Nephron (organoid): ENCODE measurements at regions not wholly inside any gene's neighbourhood (a gene's known extent, or its start where the extent isn't known, plus 50 kb on each side); places are given as distances from the start of the nearest gene placed in this dataset.

ENCODE experiments used
- H3K27ac Mint-ChIP-seq, 3 experiments: 2 replicates each; pipeline ENCODE4 v1.8.0; 2020; ENCODE audit warnings: mixed read lengths in 3 of 3, mild to moderate bottlenecking in 2 of 3, moderate library complexity in 1 of 3
- H3K27me3 Mint-ChIP-seq: 2 replicates; pipeline ENCODE4 v1.8.0; 2021; ENCODE audit warnings: low read depth, mild to moderate bottlenecking, moderate library complexity, mixed read lengths
- H3K36me3 Mint-ChIP-seq: 2 replicates; pipeline ENCODE4 v1.8.0; 2020; ENCODE audit warnings: low read depth, mixed read lengths
- H3K4me1 Mint-ChIP-seq: 2 replicates; pipeline ENCODE4 v1.8.0; 2020; ENCODE audit warnings: mixed read lengths
- H3K4me3 Mint-ChIP-seq, 3 experiments: 2 replicates each; pipeline ENCODE4 v1.8.0; 2020; ENCODE audit warnings: mild to moderate bottlenecking in 3 of 3, mixed read lengths in 3 of 3, moderate library complexity in 2 of 3
- H3K9me3 Mint-ChIP-seq: 2 replicates; pipeline ENCODE4 v1.8.0; 2020; ENCODE audit warnings: mixed read lengths
- CTCF ChIP-seq, 3 experiments: fragments of 200-600 bp; sonication (generic); IDR thresholded peaks; one replicate each; pipeline ENCODE4 v1.5.0; 2021; ENCODE audit warnings: antibody characterized with exemption in 3 of 3; ENCODE audit not compliant: unreplicated experiment in 3 of 3

GRCh38 chr3:21879184-21879886 lies 128.3 kb upstream of the ZNF385D start:
- Mint-ChIP-seq H3K27me3 (no peaks in the 10 kb centered on the region), H3K27ac (no peak overlapping the region), H3K4me1 (peaks cover 13% of the 10 kb centered on the region), H3K36me3 (peaks cover 6% of the 10 kb centered on the region), H3K9me3 (peaks cover 8% of the 10 kb centered on the region), H3K4me3 (no peak overlapping the region)
- TF ChIP-seq CTCF (IDR thresholded peaks at IDR 0.05; ENCODE audit: unreplicated experiment in 3 of 3), result no peak

GRCh38 chr3:21888656-21889055 lies 137.6 kb upstream of the ZNF385D start:
- Mint-ChIP-seq H3K36me3 (no peaks in the 10 kb centered on the region), H3K4me1 (peaks cover 21% of the 10 kb centered on the region), H3K9me3 (no peaks in the 10 kb centered on the region), H3K4me3 (no peak overlapping the region), H3K27me3 (no peaks in the 10 kb centered on the region), H3K27ac (peak overlapping the region in 1 of 3 experiments; percentile 38)
- TF ChIP-seq CTCF (IDR thresholded peaks at IDR 0.05; ENCODE audit: unreplicated experiment in 3 of 3), result no peak

- peak overlapping the region in 1 of 3 experiments; percentile 38 for H3K27ac Mint-ChIP-seq
- TF ChIP-seq CTCF (IDR thresholded peaks at IDR 0.05; ENCODE audit: unreplicated experiment in 3 of 3), result no peak
- peaks cover 23% of the 10 kb centered on the region for H3K4me1 Mint-ChIP-seq
- H3K4me3 Mint-ChIP-seq, result no peak overlapping the region
- H3K36me3 Mint-ChIP-seq, result no peaks in the 10 kb centered on the region
- no peaks in the 10 kb centered on the region for H3K27me3 Mint-ChIP-seq
- no peaks in the 10 kb centered on the region for H3K9me3 Mint-ChIP-seq
These were observed 138.2 kb upstream of the ZNF385D start for GRCh38 chr3:21889166-21889565.

DNA sequence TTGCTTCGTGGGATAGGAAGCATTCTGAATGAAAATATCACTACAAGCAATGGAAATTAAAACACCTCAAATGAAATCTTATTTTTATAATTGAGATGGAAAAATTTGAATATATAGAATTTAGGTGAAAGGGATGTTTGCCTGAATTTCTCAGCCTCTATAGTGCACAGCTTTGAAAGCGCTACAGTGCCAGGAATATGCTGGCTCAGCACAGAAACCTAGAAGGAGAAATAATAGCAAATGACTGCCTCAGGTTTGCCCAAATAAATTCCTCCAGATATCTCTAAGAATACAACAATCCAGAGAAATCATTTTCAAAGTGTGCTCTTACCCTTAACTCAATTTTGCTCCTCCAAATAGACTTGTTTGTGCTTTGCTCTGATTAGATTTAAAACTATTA lies 141.1 kb upstream of the ZNF385D start:
- Mint-ChIP-seq H3K27me3 (no peaks in the 10 kb centered on the region), H3K9me3 (no peaks in the 10 kb centered on the region), H3K36me3 (no peaks in the 10 kb centered on the region), H3K27ac (no peak overlapping the region), H3K4me3 (no peak overlapping the region), H3K4me1 (peaks cover 22% of the 10 kb centered on the region)
- TF ChIP-seq CTCF (IDR thresholded peaks at IDR 0.05; ENCODE audit: unreplicated experiment in 3 of 3), result no peak

DNA sequence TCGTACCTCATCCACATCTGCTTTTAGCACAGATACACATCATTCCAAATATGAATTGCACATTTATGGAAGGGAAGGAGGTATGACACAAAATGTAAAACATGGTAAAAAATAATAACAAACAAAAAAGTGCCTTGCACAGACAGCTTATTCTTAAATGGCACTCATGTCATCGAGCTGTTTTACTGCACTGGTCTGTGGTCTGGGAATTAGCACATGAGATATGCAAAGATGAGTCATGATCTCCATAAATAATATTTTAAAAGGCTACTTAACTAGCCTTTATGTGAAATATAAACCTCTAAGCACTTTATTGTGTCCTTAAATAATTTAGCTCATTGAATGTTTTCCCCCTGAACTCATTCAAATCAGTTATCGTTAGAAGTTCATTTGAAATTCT lies 142.2 kb upstream of the ZNF385D start:
- Mint-ChIP-seq H3K4me1 (peaks cover 27% of the 10 kb centered on the region), H3K4me3 (no peak overlapping the region)

More for the DNA sequence above, 142.2 kb upstream of the ZNF385D start:
- H3K27ac Mint-ChIP-seq, result peak overlapping the region in 2 of 3 experiments; percentile 3 to 48
- no peaks in the 10 kb centered on the region for H3K36me3 Mint-ChIP-seq
- TF ChIP-seq CTCF (IDR thresholded peaks at IDR 0.05; ENCODE audit: unreplicated experiment in 3 of 3), result no peak
- H3K27me3 Mint-ChIP-seq, result no peaks in the 10 kb centered on the region
- no peaks in the 10 kb centered on the region for H3K9me3 Mint-ChIP-seq
